Panc1 (cell line): ENCODE measurements at regions not wholly inside any gene's neighbourhood (a gene's known extent, or its start where the extent isn't known, plus 50 kb on each side); places are given as distances from the start of the nearest gene placed in this dataset.

ENCODE experiments used
- ATAC-seq: fragments of 200-7000 bp; cut with Tn5 transposase; 2 replicates; pipeline ENCODE4 v1.9.1; 2020; ENCODE audit warnings: mild to moderate bottlenecking, moderate library complexity
- BruUV-seq: library from RNA; stranded (reverse); fragments of 400-500 nt; replicated peaks from 2 replicates; lab custom pipeline; 2021; lab: Mats Ljungman, UMichigan
- CTCF ChIA-PET: fragments of 300-600 bp; sonication (Branson Sonifier 250); formaldehyde crosslinking; loops from one replicate; lab custom pipeline; 2022; ENCODE audit warnings: antibody characterized with exemption; lab: Charles Lee
- POLR2A ChIA-PET: fragments of 300-600 bp; sonication (Branson Sonifier 250); formaldehyde crosslinking; loops from one replicate; lab custom pipeline; 2022; ENCODE audit warnings: antibody characterized with exemption; lab: Charles Lee
- DNase-seq: peaks from one replicate; pipeline ENCODE4 v3.0.0-alpha.2; 2010; ENCODE audit warnings: low read depth, low spot score
- H3K27ac ChIP-seq: 2 replicates; pipeline ENCODE4 v1.5.1; 2011; ENCODE audit warnings: mild to moderate bottlenecking, low read length, inconsistent platforms
- H3K27me3 ChIP-seq: fragments of 200-500 bp; sonication (Bioruptor generic); 2 replicates; pipeline ENCODE4 v1.6.0; 2014; ENCODE audit warnings: low read length, inconsistent platforms; ENCODE audit not compliant: control insufficient read depth, insufficient read depth
- H3K36me3 ChIP-seq: fragments of 200-500 bp; sonication (Bioruptor generic); 2 replicates; pipeline ENCODE4 v1.5.1; 2014; ENCODE audit warnings: inconsistent platforms, mild to moderate bottlenecking, low read length, moderate library complexity; ENCODE audit not compliant: control insufficient read depth, insufficient read depth
- H3K4me1 ChIP-seq: 2 replicates; pipeline ENCODE4 v1.5.1; 2011; ENCODE audit warnings: inconsistent platforms, mild to moderate bottlenecking, low read length, moderate library complexity; ENCODE audit not compliant: control insufficient read depth, insufficient read depth
- H3K4me3 ChIP-seq, 2 experiments: 2 replicates each; pipeline ENCODE4 v1.5.1; 2011 to 2012; ENCODE audit warnings: low read depth in 2 of 2, low read length in 2 of 2, mild to moderate bottlenecking in 2 of 2, inconsistent platforms in 1 of 2, moderate library complexity in 1 of 2
- H3K9me3 ChIP-seq: fragments of 200-500 bp; sonication (Bioruptor generic); 2 replicates; pipeline ENCODE4 v1.5.1; 2014; ENCODE audit warnings: low read depth, mild to moderate bottlenecking, inconsistent platforms, low read length, moderate library complexity; ENCODE audit not compliant: control insufficient read depth, insufficient read depth
- POLR2AphosphoS5 ChIP-seq: IDR thresholded peaks from 2 replicates; pipeline ENCODE4 v1.6.1; 2012; ENCODE audit warnings: mild to moderate bottlenecking, low read depth, low read length, moderate library complexity
- TCF7L2 ChIP-seq: IDR thresholded peaks from 2 replicates; pipeline ENCODE4 v1.6.1; 2011; ENCODE audit warnings: mild to moderate bottlenecking, low read depth, low read length, inconsistent platforms
- in situ Hi-C: cut with HindIII; loops from 2 replicates; pipeline ENCODE4 v1.10.0; 2016; ENCODE audit warnings: low sequenced_read_pairs, low pct_unique_long_range_greater_than_20kb
- intact Hi-C: fragments of 100-400 bp; cut with micrococcal nuclease; formaldehyde crosslinking; loops from one replicate; pipeline ENCODE4 v1.10.0; 2022; ENCODE audit not compliant: unreplicated experiment
- TF ChIP-seq, protein P1 (sequence below), 2 experiments: IDR thresholded peaks; 2 replicates each; pipeline ENCODE4 v1.6.1; 2011 to 2012; ENCODE audit warnings: low read depth in 2 of 2, control low read depth in 1 of 2, low read length in 1 of 2, mild to moderate bottlenecking in 1 of 2, moderate library complexity in 1 of 2; ENCODE audit not compliant: insufficient read depth in 1 of 2
- TF ChIP-seq, protein P2 (sequence below): fragments of 450-650 bp; IDR thresholded peaks from 2 replicates; pipeline ENCODE4 v1.5.1; 2017; ENCODE audit warnings: mild to moderate bottlenecking

DNA sequence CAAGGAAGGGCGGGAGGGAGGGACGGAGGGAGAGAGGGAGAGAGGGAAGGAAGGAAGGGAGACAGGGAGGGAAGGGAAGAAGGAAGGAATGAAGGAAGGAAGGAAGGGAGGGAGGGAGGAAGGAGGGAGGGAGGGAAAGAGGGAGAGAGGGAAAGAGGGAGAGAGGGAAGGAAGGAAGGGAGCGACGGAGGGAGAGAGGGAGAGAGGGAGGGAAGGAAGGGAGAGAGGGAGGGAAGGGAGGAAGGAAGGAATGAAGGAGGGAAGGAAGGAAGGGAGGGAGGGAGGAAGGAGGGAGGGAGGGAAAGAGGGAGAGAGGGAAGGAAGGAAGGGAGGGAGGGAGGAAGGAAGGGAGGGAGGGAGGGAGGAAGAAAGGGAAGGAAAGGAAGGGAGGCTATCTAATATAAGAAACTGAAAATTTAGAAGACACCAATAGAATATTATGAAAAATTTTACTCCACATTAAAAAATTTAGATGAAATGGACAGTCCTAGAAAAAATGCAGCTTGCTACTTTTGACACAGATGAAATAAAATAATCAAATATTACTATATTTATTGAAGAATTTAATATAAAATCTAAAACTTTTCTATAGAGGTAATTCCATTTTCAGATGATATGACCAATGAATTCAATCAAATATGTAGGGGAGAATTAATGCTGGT, 280.3 kb upstream of the SLITRK3 start:
- in situ Hi-C loops = no loop called here
- Histone ChIP-seq H3K9me3 (0 out of 2 replicates have a peak, but pooled peaks cover 11% of the 10 kb centered on the region), H3K27ac (no peak overlapping the region), H3K36me3 (no peaks in the 10 kb centered on the region), H3K4me3 (no peak overlapping the region), H3K27me3 (no peaks in the 10 kb centered on the region), H3K4me1 (no peaks in the 10 kb centered on the region)
- intact Hi-C loops = no loop called here
- ATAC-seq = no peak
- no peak for TF ChIP-seq POLR2AphosphoS5
- TF ChIP-seq, protein P1, sequence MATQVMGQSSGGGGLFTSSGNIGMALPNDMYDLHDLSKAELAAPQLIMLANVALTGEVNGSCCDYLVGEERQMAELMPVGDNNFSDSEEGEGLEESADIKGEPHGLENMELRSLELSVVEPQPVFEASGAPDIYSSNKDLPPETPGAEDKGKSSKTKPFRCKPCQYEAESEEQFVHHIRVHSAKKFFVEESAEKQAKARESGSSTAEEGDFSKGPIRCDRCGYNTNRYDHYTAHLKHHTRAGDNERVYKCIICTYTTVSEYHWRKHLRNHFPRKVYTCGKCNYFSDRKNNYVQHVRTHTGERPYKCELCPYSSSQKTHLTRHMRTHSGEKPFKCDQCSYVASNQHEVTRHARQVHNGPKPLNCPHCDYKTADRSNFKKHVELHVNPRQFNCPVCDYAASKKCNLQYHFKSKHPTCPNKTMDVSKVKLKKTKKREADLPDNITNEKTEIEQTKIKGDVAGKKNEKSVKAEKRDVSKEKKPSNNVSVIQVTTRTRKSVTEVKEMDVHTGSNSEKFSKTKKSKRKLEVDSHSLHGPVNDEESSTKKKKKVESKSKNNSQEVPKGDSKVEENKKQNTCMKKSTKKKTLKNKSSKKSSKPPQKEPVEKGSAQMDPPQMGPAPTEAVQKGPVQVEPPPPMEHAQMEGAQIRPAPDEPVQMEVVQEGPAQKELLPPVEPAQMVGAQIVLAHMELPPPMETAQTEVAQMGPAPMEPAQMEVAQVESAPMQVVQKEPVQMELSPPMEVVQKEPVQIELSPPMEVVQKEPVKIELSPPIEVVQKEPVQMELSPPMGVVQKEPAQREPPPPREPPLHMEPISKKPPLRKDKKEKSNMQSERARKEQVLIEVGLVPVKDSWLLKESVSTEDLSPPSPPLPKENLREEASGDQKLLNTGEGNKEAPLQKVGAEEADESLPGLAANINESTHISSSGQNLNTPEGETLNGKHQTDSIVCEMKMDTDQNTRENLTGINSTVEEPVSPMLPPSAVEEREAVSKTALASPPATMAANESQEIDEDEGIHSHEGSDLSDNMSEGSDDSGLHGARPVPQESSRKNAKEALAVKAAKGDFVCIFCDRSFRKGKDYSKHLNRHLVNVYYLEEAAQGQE (IDR thresholded peaks at IDR 0.05; ENCODE audit: insufficient read depth in 1 of 2, low read depth in 2 of 2, low read length in 1 of 2) = no peak
- TF ChIP-seq TCF7L2 = no peak
- ChIA-PET CTCF (no interaction called here), POLR2A (no interaction called here)
- no peak for DNase-seq
- no TSS peak for BruUV-seq

DNA sequence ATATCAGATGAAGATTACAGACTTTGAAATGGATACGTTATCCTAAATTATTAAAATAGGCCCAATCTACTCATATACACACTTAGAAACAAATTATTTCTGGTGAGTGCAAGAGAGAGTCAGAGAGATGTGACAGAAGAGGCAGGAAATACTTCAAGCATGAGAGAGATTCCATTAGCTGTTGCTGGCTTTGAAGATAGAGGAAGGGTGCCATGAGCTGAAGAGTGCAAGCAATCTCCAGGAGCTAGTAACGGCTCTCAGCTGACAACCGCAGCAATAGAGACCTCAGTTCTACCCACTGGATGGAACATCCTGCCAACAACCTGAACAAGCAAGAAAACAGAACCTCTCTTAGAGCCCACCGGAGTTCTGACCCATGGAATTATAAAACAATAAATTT, 270.7 kb upstream of the SLITRK3 start:
- CTCF ChIA-PET = no interaction called here
- ATAC-seq = no peak
- Histone ChIP-seq H3K27ac (no peak overlapping the region), H3K36me3 (no peaks in the 10 kb centered on the region), H3K9me3 (peaks cover 13% of the 10 kb centered on the region; the same call in 1 of the 2 replicates), H3K4me3 (no peak overlapping the region), H3K27me3 (no peaks in the 10 kb centered on the region), H3K4me1 (no peaks in the 10 kb centered on the region)
- POLR2A ChIA-PET = no interaction called here
- no peak for DNase-seq
- in situ Hi-C loops (no loop called here), intact Hi-C loops (no loop called here)
- BruUV-seq = no TSS peak
- TF ChIP-seq POLR2AphosphoS5 (no peak), TCF7L2 (no peak)
- TF ChIP-seq, protein P2, sequence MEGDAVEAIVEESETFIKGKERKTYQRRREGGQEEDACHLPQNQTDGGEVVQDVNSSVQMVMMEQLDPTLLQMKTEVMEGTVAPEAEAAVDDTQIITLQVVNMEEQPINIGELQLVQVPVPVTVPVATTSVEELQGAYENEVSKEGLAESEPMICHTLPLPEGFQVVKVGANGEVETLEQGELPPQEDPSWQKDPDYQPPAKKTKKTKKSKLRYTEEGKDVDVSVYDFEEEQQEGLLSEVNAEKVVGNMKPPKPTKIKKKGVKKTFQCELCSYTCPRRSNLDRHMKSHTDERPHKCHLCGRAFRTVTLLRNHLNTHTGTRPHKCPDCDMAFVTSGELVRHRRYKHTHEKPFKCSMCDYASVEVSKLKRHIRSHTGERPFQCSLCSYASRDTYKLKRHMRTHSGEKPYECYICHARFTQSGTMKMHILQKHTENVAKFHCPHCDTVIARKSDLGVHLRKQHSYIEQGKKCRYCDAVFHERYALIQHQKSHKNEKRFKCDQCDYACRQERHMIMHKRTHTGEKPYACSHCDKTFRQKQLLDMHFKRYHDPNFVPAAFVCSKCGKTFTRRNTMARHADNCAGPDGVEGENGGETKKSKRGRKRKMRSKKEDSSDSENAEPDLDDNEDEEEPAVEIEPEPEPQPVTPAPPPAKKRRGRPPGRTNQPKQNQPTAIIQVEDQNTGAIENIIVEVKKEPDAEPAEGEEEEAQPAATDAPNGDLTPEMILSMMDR = no peak
- TF ChIP-seq, protein P1 (IDR thresholded peaks at IDR 0.05; ENCODE audit: insufficient read depth in 1 of 2, low read depth in 2 of 2, low read length in 1 of 2) = no peak
